ENCODE measurements at regions not wholly inside any gene's neighbourhood (a gene's known extent, or its start where the extent isn't known, plus 50 kb on each side); places are given as distances from the start of the nearest gene placed in this dataset.

DNA sequence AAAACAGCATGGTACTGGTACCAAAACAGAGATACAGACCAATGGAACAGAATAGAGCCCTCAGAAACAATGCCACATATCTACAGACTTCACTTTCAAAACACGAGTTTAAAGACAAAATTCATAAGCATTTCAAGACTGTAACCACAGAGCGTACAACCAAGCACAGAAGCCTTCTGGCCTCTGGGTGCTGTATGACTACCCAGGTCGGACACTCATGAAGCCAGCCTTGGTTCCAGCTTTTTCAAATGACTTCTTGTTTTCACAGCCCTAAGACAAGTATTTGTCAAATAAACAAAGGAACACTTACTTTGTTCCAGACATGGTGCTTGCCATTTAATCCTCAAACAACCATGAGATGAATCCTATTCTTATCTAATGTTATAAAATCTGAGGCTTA is 536.1 kb upstream of the NR3C2 start:
- no peak overlapping the region for H3K4me3 ChIP-seq (replicated peaks in 1 of 4; ENCODE audit: control extremely low read depth in 1 of 4, insufficient read depth in 1 of 4, low read depth in 3 of 4, low read length in 4 of 4)
- no peaks in the 10 kb centered on the region for H3K79me2 ChIP-seq (ENCODE audit: control insufficient read depth, insufficient read depth, low read length)
- H3K36me3 ChIP-seq (ENCODE audit: control insufficient read depth, insufficient read depth, low read length), result no peaks in the 10 kb centered on the region
- no peak for TF ChIP-seq EZH2 (IDR thresholded peaks at IDR 0.05; ENCODE audit: low read length, missing control alignments)
- TF ChIP-seq, protein P1, sequence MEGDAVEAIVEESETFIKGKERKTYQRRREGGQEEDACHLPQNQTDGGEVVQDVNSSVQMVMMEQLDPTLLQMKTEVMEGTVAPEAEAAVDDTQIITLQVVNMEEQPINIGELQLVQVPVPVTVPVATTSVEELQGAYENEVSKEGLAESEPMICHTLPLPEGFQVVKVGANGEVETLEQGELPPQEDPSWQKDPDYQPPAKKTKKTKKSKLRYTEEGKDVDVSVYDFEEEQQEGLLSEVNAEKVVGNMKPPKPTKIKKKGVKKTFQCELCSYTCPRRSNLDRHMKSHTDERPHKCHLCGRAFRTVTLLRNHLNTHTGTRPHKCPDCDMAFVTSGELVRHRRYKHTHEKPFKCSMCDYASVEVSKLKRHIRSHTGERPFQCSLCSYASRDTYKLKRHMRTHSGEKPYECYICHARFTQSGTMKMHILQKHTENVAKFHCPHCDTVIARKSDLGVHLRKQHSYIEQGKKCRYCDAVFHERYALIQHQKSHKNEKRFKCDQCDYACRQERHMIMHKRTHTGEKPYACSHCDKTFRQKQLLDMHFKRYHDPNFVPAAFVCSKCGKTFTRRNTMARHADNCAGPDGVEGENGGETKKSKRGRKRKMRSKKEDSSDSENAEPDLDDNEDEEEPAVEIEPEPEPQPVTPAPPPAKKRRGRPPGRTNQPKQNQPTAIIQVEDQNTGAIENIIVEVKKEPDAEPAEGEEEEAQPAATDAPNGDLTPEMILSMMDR (conservative IDR thresholded peaks at IDR 0.05 in 1 of 2, IDR thresholded peaks at IDR 0.05 in 1 of 2; ENCODE audit: low read depth in 1 of 2, low read length in 2 of 2), result no peak
- no peaks in the 10 kb centered on the region for H4K20me1 ChIP-seq (ENCODE audit: control insufficient read depth, extremely low read depth, insufficient read depth, low read length)
- no peaks in the 10 kb centered on the region for H3K4me1 ChIP-seq (ENCODE audit: control insufficient read depth, extremely low read depth, insufficient read depth, low read length)
- no peaks in the 10 kb centered on the region for H3K27me3 ChIP-seq (ENCODE audit: control insufficient read depth, insufficient read depth, low read length)
- no peak for DNase-seq (ENCODE audit: low read depth in 2 of 2)
- H2AFZ ChIP-seq (ENCODE audit: low read length), result no peak overlapping the region
- H3K4me2 ChIP-seq (ENCODE audit: extremely low read depth, insufficient read depth, low read length), result no peak overlapping the region
- H3K27ac ChIP-seq (ENCODE audit: insufficient read depth, low read length), result no peak overlapping the region
- H3K9me3 ChIP-seq (ENCODE audit: control insufficient read depth, insufficient read depth, low read depth, low read length), result no peaks in the 10 kb centered on the region
- H3K9ac ChIP-seq (ENCODE audit: insufficient read depth, low read length), result no peak overlapping the region

DNA sequence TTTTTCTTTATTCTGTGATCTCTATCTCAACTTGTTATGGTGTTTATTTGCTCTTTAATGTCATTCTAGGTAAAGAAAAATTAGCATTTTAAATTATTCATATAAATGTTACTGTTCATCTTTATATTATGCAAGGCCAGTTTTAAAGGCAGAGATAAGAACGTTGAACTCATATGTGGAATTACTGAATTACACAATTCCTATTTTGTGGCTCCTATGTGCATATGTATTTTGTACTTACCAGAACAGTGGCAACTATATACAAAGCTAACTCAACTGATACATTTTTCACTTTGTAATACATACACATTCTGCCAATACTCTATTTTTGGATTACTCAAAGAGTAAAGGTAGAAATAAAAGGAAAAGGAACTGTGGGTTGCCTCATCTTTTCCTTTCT is 533.2 kb upstream of the NR3C2 start:
- no peaks in the 10 kb centered on the region for H4K20me1 ChIP-seq (ENCODE audit: control insufficient read depth, extremely low read depth, insufficient read depth, low read length)
- no peak for DNase-seq (ENCODE audit: low read depth in 2 of 2)
- no peaks in the 10 kb centered on the region for H3K27me3 ChIP-seq (ENCODE audit: control insufficient read depth, insufficient read depth, low read length)
- H3K9ac ChIP-seq (ENCODE audit: insufficient read depth, low read length), result no peak overlapping the region
- TF ChIP-seq, protein P1 (conservative IDR thresholded peaks at IDR 0.05 in 1 of 2, IDR thresholded peaks at IDR 0.05 in 1 of 2; ENCODE audit: low read depth in 1 of 2, low read length in 2 of 2), result no peak
- H3K36me3 ChIP-seq (ENCODE audit: control insufficient read depth, insufficient read depth, low read length), result no peaks in the 10 kb centered on the region
- no peak overlapping the region for H3K27ac ChIP-seq (ENCODE audit: insufficient read depth, low read length)
- no peaks in the 10 kb centered on the region for H3K79me2 ChIP-seq (ENCODE audit: control insufficient read depth, insufficient read depth, low read length)
- H3K4me1 ChIP-seq (ENCODE audit: control insufficient read depth, extremely low read depth, insufficient read depth, low read length), result no peaks in the 10 kb centered on the region
- no peak overlapping the region for H3K4me3 ChIP-seq (replicated peaks in 1 of 4; ENCODE audit: control extremely low read depth in 1 of 4, insufficient read depth in 1 of 4, low read depth in 3 of 4, low read length in 4 of 4)
- H2AFZ ChIP-seq (ENCODE audit: low read length), result no peak overlapping the region
- H3K4me2 ChIP-seq (ENCODE audit: extremely low read depth, insufficient read depth, low read length), result no peak overlapping the region
- no peaks in the 10 kb centered on the region for H3K9me3 ChIP-seq (ENCODE audit: control insufficient read depth, insufficient read depth, low read depth, low read length)

DNA sequence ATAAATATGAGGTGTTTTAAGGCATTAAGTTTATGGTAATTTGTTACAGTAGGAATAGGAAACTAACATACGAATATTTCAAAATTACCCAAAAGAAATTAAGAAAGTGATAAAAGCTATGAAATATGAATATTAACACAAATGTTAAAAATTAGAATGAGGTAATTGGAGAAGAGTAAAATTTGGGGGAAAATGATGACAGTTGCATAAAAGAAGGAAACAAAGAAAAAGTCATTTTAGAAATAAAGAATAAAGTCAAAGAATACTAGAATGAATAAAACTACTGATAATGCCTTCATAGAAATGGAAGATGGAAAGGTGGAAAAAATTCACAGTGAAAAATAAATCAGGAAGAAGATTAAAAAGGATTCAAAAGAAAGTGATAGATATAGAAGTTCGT is 522.9 kb upstream of the NR3C2 start:
- H3K27me3 ChIP-seq (ENCODE audit: control insufficient read depth, insufficient read depth, low read length), result no peaks in the 10 kb centered on the region
- no peaks in the 10 kb centered on the region for H3K79me2 ChIP-seq (ENCODE audit: control insufficient read depth, insufficient read depth, low read length)
- no peaks in the 10 kb centered on the region for H4K20me1 ChIP-seq (ENCODE audit: control insufficient read depth, extremely low read depth, insufficient read depth, low read length)
- no peak overlapping the region for H3K9ac ChIP-seq (ENCODE audit: insufficient read depth, low read length)
- no peak overlapping the region for H3K4me3 ChIP-seq (replicated peaks in 1 of 4; ENCODE audit: control extremely low read depth in 1 of 4, insufficient read depth in 1 of 4, low read depth in 3 of 4, low read length in 4 of 4)
- no peaks in the 10 kb centered on the region for H3K36me3 ChIP-seq (ENCODE audit: control insufficient read depth, insufficient read depth, low read length)
- no peak overlapping the region for H3K27ac ChIP-seq (ENCODE audit: insufficient read depth, low read length)
- no peaks in the 10 kb centered on the region for H3K9me3 ChIP-seq (ENCODE audit: control insufficient read depth, insufficient read depth, low read depth, low read length)
- H2AFZ ChIP-seq (ENCODE audit: low read length), result no peak overlapping the region
- TF ChIP-seq, protein P1 (conservative IDR thresholded peaks at IDR 0.05 in 1 of 2, IDR thresholded peaks at IDR 0.05 in 1 of 2; ENCODE audit: low read depth in 1 of 2, low read length in 2 of 2), result no peak
- TF ChIP-seq EZH2 (IDR thresholded peaks at IDR 0.05; ENCODE audit: low read length, missing control alignments), result no peak
- no peak for DNase-seq (ENCODE audit: low read depth in 2 of 2)
- no peak overlapping the region for H3K4me2 ChIP-seq (ENCODE audit: extremely low read depth, insufficient read depth, low read length)
- no peaks in the 10 kb centered on the region for H3K4me1 ChIP-seq (ENCODE audit: control insufficient read depth, extremely low read depth, insufficient read depth, low read length)
